ENCODE measurements at regions not wholly inside any gene's neighbourhood (a gene's known extent, or its start where the extent isn't known, plus 50 kb on each side); places are given as distances from the start of the nearest gene placed in this dataset.

DNA sequence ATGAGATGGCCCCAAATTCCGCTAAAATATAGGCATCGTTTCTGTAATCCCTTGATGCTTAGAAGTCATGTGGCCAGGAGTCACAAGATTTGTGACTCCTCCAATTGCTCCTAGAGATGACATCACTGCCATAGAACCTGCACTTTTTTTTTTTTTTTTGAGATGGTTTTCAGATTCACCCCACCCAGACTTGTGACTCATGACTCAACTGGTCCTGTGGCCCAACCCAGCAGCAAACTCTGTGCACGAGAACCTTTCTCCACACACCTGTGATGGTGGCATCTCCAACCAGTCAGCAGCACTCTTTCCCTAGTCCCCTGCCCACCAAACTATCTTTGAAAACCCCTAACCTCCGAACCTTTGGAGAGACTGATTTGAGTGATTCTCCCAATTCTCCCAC lies 414.0 kb downstream of the MED10 start:
- FAIRE-seq = no peak
- WGBS, 3 donors = 84 to 89% (median 89%) methylated on average over 4 of the region's 4 CpGs

DNA sequence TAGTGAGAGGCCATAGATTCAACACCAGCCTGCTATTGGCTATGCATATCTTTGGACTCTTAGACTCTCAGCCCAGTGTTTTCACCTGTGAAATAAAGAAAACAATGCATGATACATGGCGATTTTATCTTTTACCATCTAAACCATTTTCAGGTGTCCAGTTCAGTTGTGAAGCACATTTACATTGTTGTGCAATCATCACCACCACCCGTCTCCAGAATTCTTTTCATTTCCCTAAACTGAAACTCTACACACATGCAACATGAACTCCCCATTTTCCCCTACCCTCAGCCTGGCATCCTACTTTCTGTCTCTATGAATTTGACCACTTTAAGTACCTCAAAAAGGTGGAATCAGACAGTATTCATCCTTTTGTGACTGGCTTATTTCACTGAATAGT lies 420.6 kb downstream of the MED10 start:
- no peak overlapping the region for H3K27ac ChIP-seq (ENCODE audit: low read depth in 1 of 3, low read length in 2 of 3)
- FAIRE-seq = no peak
- H3K27me3 ChIP-seq (ENCODE audit: control insufficient read depth in 3 of 3, insufficient read depth in 3 of 3, low read length in 3 of 3) = no peaks in the 10 kb centered on the region
- no peaks in the 10 kb centered on the region for H3K36me3 ChIP-seq (ENCODE audit: control insufficient read depth in 3 of 3, insufficient read depth in 2 of 3, low read depth in 1 of 3, low read length in 3 of 3)
- peaks cover 0 to 3% of the 10 kb centered on the region in 2 donors for H3K9me3 ChIP-seq (ENCODE audit: control insufficient read depth in 2 of 2, insufficient read depth in 1 of 2, low read depth in 1 of 2, low read length in 1 of 2)
- no peaks in the 10 kb centered on the region for H3K4me1 ChIP-seq (ENCODE audit: control insufficient read depth in 3 of 3, insufficient read depth in 2 of 3, low read depth in 1 of 3, low read length in 2 of 3)
- no peak overlapping the region for H3K4me3 ChIP-seq (ENCODE audit: low read depth in 1 of 3, low read length in 3 of 3)
- 79 to 87% (median 79%) methylated on average over 2 of the region's 2 CpGs for WGBS, 3 donors
- DNase-seq = no peak

More for the DNA sequence above, 414.0 kb downstream of the MED10 start:
- H3K27ac ChIP-seq (ENCODE audit: low read depth in 1 of 3, low read length in 2 of 3) = no peak overlapping the region
- H3K27me3 ChIP-seq (ENCODE audit: control insufficient read depth in 3 of 3, insufficient read depth in 3 of 3, low read length in 3 of 3) = no peaks in the 10 kb centered on the region
- no peaks in the 10 kb centered on the region for H3K4me1 ChIP-seq (ENCODE audit: control insufficient read depth in 3 of 3, insufficient read depth in 2 of 3, low read depth in 1 of 3, low read length in 2 of 3)
- peaks cover 0 to 4% of the 10 kb centered on the region in 2 donors for H3K9me3 ChIP-seq (ENCODE audit: control insufficient read depth in 2 of 2, insufficient read depth in 1 of 2, low read depth in 1 of 2, low read length in 1 of 2)
- no peak for DNase-seq
- H3K4me3 ChIP-seq (ENCODE audit: low read depth in 1 of 3, low read length in 3 of 3) = no peak overlapping the region
- H3K36me3 ChIP-seq (ENCODE audit: control insufficient read depth in 3 of 3, insufficient read depth in 2 of 3, low read depth in 1 of 3, low read length in 3 of 3) = no peaks in the 10 kb centered on the region

DNA sequence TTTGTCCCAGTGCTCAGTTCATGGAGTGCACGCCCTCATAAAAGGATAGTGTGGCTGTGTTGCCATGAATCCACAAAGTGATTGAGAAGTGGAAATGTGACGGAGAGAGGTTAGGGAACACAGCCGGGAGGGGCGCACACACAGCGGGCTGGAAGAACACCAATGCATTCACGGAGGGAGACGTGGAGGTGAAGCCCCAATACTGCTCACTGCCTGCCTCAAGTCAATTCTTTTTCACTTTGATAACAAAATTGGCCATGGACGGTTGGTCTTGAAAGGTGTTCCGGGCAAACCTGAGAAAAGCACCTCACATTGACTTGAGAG lies 424.1 kb downstream of the MED10 start:
- FAIRE-seq = no peak
- DNase-seq = no peak
- no peak overlapping the region for H3K4me3 ChIP-seq (ENCODE audit: low read depth in 1 of 3, low read length in 3 of 3)
- no peaks in the 10 kb centered on the region for H3K27me3 ChIP-seq (ENCODE audit: control insufficient read depth in 3 of 3, insufficient read depth in 3 of 3, low read length in 3 of 3)
- H3K9me3 ChIP-seq (ENCODE audit: control insufficient read depth in 2 of 2, insufficient read depth in 1 of 2, low read depth in 1 of 2, low read length in 1 of 2) = peaks cover 0 to 3% of the 10 kb centered on the region in 2 donors
- no peaks in the 10 kb centered on the region for H3K4me1 ChIP-seq (ENCODE audit: control insufficient read depth in 3 of 3, insufficient read depth in 2 of 3, low read depth in 1 of 3, low read length in 2 of 3)
- WGBS, 3 donors = 77 to 89% (median 85%) methylated on average over 9 of the region's 9 CpGs
- no peaks in the 10 kb centered on the region for H3K36me3 ChIP-seq (ENCODE audit: control insufficient read depth in 3 of 3, insufficient read depth in 2 of 3, low read depth in 1 of 3, low read length in 3 of 3)
- H3K27ac ChIP-seq (ENCODE audit: low read depth in 1 of 3, low read length in 2 of 3) = no peak overlapping the region

DNA sequence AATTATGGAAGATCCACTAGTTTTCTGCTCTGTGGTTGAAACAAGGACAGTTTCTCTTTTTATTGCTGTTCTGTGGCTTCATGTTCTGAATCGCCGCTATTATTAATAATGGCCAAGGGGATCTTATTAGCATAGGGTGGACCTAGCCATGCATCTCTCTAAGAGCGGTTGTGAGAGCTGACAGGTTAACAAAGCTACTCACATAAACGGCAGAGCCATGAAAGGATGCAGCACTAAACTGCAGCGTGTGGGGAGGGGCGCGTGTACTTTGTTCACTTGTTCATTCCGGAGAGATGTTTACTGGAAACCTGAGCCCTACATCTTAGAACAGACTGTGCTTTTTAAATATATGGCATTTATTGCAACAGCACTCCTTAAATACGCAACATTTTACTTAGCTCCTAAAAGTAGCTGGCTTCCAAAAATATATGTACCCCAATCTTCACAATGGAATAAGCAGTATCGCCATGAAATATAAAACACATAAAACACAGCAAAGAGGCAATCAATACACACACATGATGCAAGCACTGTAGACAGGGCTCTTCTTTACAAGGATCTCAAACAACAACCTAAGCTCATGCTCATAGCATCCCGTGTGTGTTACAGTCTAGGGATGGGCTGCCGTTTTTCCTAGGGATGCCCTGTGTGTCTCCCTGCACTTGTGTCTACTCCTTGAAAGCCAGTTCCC lies 424.6 kb downstream of the MED10 start:
- peaks cover 0 to 3% of the 10 kb centered on the region in 2 donors for H3K9me3 ChIP-seq (ENCODE audit: control insufficient read depth in 2 of 2, insufficient read depth in 1 of 2, low read depth in 1 of 2, low read length in 1 of 2)
- DNase-seq (no peak), FAIRE-seq (no peak)
- H3K4me1 ChIP-seq (ENCODE audit: control insufficient read depth in 3 of 3, insufficient read depth in 2 of 3, low read depth in 1 of 3, low read length in 2 of 3) = no peaks in the 10 kb centered on the region
- WGBS, 3 donors = 71 to 80% (median 77%) methylated on average over 12 of the region's 12 CpGs
- no peaks in the 10 kb centered on the region for H3K27me3 ChIP-seq (ENCODE audit: control insufficient read depth in 3 of 3, insufficient read depth in 3 of 3, low read length in 3 of 3)
- no peak overlapping the region for H3K4me3 ChIP-seq (ENCODE audit: low read depth in 1 of 3, low read length in 3 of 3)
- no peaks in the 10 kb centered on the region for H3K36me3 ChIP-seq (ENCODE audit: control insufficient read depth in 3 of 3, insufficient read depth in 2 of 3, low read depth in 1 of 3, low read length in 3 of 3)
- H3K27ac ChIP-seq (ENCODE audit: low read depth in 1 of 3, low read length in 2 of 3) = no peak overlapping the region

DNA sequence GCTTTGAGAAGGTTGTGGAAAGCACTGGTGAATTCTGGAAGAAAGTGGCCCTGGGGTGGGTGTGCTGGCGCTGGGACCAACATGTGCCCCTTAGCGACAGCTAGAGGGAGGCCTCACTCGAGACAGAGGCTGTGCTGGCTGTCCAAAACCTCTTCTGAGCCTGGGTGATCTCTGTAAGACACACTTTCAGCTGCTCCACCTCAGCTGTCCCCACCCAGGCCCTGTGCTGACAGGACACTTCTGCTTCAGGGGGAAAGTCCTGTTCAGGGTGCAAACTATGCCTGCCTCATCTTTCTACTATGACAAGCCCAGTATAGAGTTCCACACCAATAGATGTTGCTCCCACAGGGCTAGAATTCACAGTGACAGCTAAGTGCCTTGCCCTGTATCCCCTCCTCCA lies 426.4 kb downstream of the MED10 start:
- Histone ChIP-seq H3K4me1 (ENCODE audit: control insufficient read depth in 3 of 3, insufficient read depth in 2 of 3, low read depth in 1 of 3, low read length in 2 of 3) (no peaks in the 10 kb centered on the region), H3K36me3 (ENCODE audit: control insufficient read depth in 3 of 3, insufficient read depth in 2 of 3, low read depth in 1 of 3, low read length in 3 of 3) (no peaks in the 10 kb centered on the region), H3K27me3 (ENCODE audit: control insufficient read depth in 3 of 3, insufficient read depth in 3 of 3, low read length in 3 of 3) (no peaks in the 10 kb centered on the region), H3K27ac (ENCODE audit: low read depth in 1 of 3, low read length in 2 of 3) (no peak overlapping the region), H3K9me3 (ENCODE audit: control insufficient read depth in 2 of 2, insufficient read depth in 1 of 2, low read depth in 1 of 2, low read length in 1 of 2) (peaks cover 0 to 1% of the 10 kb centered on the region in 2 donors), H3K4me3 (ENCODE audit: low read depth in 1 of 3, low read length in 3 of 3) (no peak overlapping the region)
- 46 to 54% (median 50%) methylated on average over 3 of the region's 3 CpGs for WGBS, 3 donors
- FAIRE-seq (no peak), DNase-seq (no peak)

DNA sequence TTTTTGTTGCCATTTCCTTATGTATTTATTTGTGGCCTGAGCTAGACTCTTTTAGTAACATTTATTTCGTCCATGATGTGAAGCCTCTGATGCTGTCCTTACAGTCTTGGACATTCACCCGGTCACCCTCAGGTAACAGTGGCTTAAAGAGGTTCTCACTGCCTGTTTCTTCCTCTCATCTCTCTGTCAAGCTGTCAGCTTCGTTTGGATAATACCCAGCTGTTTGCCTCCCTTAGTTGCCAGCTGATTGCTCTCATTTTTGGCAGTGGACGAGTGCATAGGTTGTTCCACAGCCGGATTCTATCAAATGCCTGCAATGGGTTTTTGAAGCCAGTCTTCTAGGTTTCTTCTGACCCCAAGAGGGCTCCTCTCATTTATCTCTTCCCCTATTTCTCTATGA lies 427.7 kb downstream of the MED10 start:
- H3K4me1 ChIP-seq (ENCODE audit: control insufficient read depth in 3 of 3, insufficient read depth in 2 of 3, low read depth in 1 of 3, low read length in 2 of 3) = no peaks in the 10 kb centered on the region
- FAIRE-seq (no peak), DNase-seq (no peak)
- 51 to 55% (median 54%) methylated on average over 5 of the region's 5 CpGs for WGBS, 3 donors
- no peak overlapping the region for H3K27ac ChIP-seq (ENCODE audit: low read depth in 1 of 3, low read length in 2 of 3)
- H3K4me3 ChIP-seq (ENCODE audit: low read depth in 1 of 3, low read length in 3 of 3) = no peak overlapping the region
- H3K27me3 ChIP-seq (ENCODE audit: control insufficient read depth in 3 of 3, insufficient read depth in 3 of 3, low read length in 3 of 3) = no peaks in the 10 kb centered on the region
- no peaks in the 10 kb centered on the region for H3K9me3 ChIP-seq (ENCODE audit: control insufficient read depth in 2 of 2, insufficient read depth in 1 of 2, low read depth in 1 of 2, low read length in 1 of 2)
- H3K36me3 ChIP-seq (ENCODE audit: control insufficient read depth in 3 of 3, insufficient read depth in 2 of 3, low read depth in 1 of 3, low read length in 3 of 3) = no peaks in the 10 kb centered on the region

DNA sequence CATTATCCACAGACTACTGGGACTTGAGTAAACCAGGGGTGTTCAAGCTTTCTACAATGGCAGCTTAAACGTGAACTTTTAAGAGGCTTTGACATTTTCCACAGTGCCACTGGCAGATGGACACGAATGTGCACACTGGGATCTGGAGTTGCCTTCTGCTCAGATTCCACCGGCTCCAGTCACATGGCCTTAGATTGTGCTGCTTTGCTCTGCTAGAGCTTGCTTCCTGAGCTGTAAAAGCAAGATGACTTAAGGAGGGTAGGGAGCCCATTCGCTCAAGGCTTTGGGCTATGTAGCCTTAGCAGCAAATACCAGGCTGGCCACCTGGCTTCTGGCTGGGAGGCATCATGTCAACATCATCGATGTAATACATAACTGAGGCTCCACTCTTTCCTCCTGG lies 436.9 kb downstream of the MED10 start:
- no peaks in the 10 kb centered on the region for H3K9me3 ChIP-seq (ENCODE audit: control insufficient read depth in 2 of 2, insufficient read depth in 1 of 2, low read depth in 1 of 2, low read length in 1 of 2)
- no peak for FAIRE-seq
- no peak overlapping the region for H3K27ac ChIP-seq (ENCODE audit: low read depth in 1 of 3, low read length in 2 of 3)
- DNase-seq = no peak
- H3K27me3 ChIP-seq (ENCODE audit: control insufficient read depth in 3 of 3, insufficient read depth in 3 of 3, low read length in 3 of 3) = no peaks in the 10 kb centered on the region
- H3K36me3 ChIP-seq (ENCODE audit: control insufficient read depth in 3 of 3, insufficient read depth in 2 of 3, low read depth in 1 of 3, low read length in 3 of 3) = no peaks in the 10 kb centered on the region
- no peak overlapping the region for H3K4me3 ChIP-seq (ENCODE audit: low read depth in 1 of 3, low read length in 3 of 3)
- WGBS, 3 donors = 79 to 87% (median 82%) methylated on average over 5 of the region's 5 CpGs
- no peaks in the 10 kb centered on the region for H3K4me1 ChIP-seq (ENCODE audit: control insufficient read depth in 3 of 3, insufficient read depth in 2 of 3, low read depth in 1 of 3, low read length in 2 of 3)

DNA sequence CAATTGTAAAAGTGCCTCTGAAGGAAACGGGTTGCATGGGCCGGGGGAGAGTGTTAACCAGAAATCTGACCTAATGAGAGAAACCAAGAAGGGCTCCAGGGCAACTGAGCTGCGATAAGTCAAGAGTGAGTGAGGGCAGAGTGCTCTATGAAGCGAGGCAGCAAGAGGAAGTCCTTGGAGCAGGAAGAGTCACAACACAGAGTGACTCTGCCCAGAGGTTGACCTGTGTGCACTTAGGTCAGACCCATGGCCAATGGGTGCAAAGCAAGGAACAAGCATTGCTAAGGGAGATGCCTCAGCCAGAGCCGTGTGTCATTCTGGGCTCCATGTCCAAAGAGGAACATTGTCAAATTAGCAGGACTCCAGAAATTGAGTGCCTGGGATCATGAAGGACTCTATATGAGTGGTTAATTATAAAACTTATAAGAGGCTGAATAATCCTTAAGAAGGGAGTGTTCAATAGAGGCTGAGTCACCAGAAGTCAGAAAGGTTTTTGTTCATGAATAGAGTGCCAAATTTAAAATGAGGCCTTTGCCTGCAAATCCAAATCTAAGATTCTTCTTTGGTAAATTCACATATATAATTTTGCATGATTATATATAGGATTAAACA lies 438.5 kb downstream of the MED10 start:
- Histone ChIP-seq H3K27ac (ENCODE audit: low read depth in 1 of 3, low read length in 2 of 3) (no peak overlapping the region), H3K4me1 (ENCODE audit: control insufficient read depth in 3 of 3, insufficient read depth in 2 of 3, low read depth in 1 of 3, low read length in 2 of 3) (no peaks in the 10 kb centered on the region), H3K4me3 (ENCODE audit: low read depth in 1 of 3, low read length in 3 of 3) (no peak overlapping the region), H3K36me3 (ENCODE audit: control insufficient read depth in 3 of 3, insufficient read depth in 2 of 3, low read depth in 1 of 3, low read length in 3 of 3) (no peaks in the 10 kb centered on the region), H3K9me3 (ENCODE audit: control insufficient read depth in 2 of 2, insufficient read depth in 1 of 2, low read depth in 1 of 2, low read length in 1 of 2) (no peaks in the 10 kb centered on the region), H3K27me3 (ENCODE audit: control insufficient read depth in 3 of 3, insufficient read depth in 3 of 3, low read length in 3 of 3) (no peaks in the 10 kb centered on the region)
- WGBS, 3 donors = 71 to 78% (median 72%) methylated on average over 5 of the region's 5 CpGs
- DNase-seq (no peak), FAIRE-seq (no peak)

DNA sequence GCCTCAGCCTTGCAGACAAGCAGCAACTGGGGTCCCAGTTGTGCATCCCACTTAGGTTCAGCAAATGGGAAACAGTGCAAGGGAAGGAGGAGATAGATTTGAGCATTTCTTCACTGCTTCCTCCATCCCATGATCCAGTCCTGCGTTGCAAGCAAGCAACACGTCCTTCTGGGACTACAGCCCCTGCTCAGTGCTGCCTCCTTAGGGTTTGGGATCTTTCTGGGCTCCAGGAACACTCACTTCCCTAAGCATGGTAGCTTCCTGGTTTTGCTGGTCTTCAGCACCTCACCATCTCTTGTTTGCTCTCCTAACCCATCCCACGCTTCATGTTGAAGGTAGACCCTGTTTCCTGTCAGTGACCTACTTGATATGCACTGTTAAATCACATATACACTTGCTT lies 444.7 kb downstream of the MED10 start:
- 52 to 70% (median 61%) methylated on average over 3 of the region's 3 CpGs for WGBS, 3 donors
- no peak for FAIRE-seq
- DNase-seq = no peak

More for the DNA sequence above, 444.7 kb downstream of the MED10 start:
- no peaks in the 10 kb centered on the region for H3K9me3 ChIP-seq (ENCODE audit: control insufficient read depth in 2 of 2, insufficient read depth in 1 of 2, low read depth in 1 of 2, low read length in 1 of 2)
- no peak overlapping the region for H3K4me3 ChIP-seq (ENCODE audit: low read depth in 1 of 3, low read length in 3 of 3)
- H3K27me3 ChIP-seq (ENCODE audit: control insufficient read depth in 3 of 3, insufficient read depth in 3 of 3, low read length in 3 of 3) = no peaks in the 10 kb centered on the region
- H3K27ac ChIP-seq (ENCODE audit: low read depth in 1 of 3, low read length in 2 of 3) = no peak overlapping the region
- H3K4me1 ChIP-seq (ENCODE audit: control insufficient read depth in 3 of 3, insufficient read depth in 2 of 3, low read depth in 1 of 3, low read length in 2 of 3) = no peaks in the 10 kb centered on the region
- H3K36me3 ChIP-seq (ENCODE audit: control insufficient read depth in 3 of 3, insufficient read depth in 2 of 3, low read depth in 1 of 3, low read length in 3 of 3) = no peaks in the 10 kb centered on the region

All from small intestine (tissue), 7 donors.